Breast epithelium (tissue), 4 donors: ENCODE measurements at regions not wholly inside any gene's neighbourhood (a gene's known extent, or its start where the extent isn't known, plus 50 kb on each side); places are given as distances from the start of the nearest gene placed in this dataset.

Experiments used
- DNase-seq, 2 donors: peaks; one replicate each; pipeline ENCODE4 v3.0.0-alpha.2; 2019; ENCODE audit warnings: low spot score in 2 of 2
- H3K27ac ChIP-seq, 2 donors: fragments of 200-600 bp; sonication (generic) in 1 of 2; one replicate each; pipeline ENCODE4 v1.5.1; 2016 to 2019; ENCODE audit warnings: mild to moderate bottlenecking in 1 of 2
- H3K27me3 ChIP-seq, 2 donors: fragments of 200-600 bp; sonication (generic) in 1 of 2; one replicate each; pipeline versions ENCODE4 v1.5.1 to v1.6.0; 2017 to 2019; ENCODE audit warnings: control low read depth in 1 of 2, mild to moderate bottlenecking in 1 of 2
- H3K36me3 ChIP-seq: fragments of 200-600 bp; one replicate; pipeline ENCODE4 v1.5.1; 2019
- H3K4me1 ChIP-seq, 2 donors: fragments of 200-600 bp; sonication (generic); one replicate each; pipeline ENCODE4 v1.5.1; 2016 to 2019; ENCODE audit warnings: control low read depth in 1 of 2
- H3K4me3 ChIP-seq, 3 donors: fragments of 200-600 bp; sonication (generic); 1 replicate in 2 of 3; 2 replicates in 1 of 3; pipeline ENCODE4 v1.5.1; 2016 to 2019; ENCODE audit warnings: mild to moderate bottlenecking in 3 of 3, moderate library complexity in 2 of 3
- H3K9me3 ChIP-seq, 2 donors: fragments of 200-600 bp; sonication (generic) in 1 of 2; one replicate each; pipeline ENCODE4 v1.5.1; 2016 to 2019; ENCODE audit warnings: control low read depth in 1 of 2
- CTCF ChIP-seq, 3 donors: fragments of 450-650 bp; IDR thresholded peaks; one replicate each; pipeline ENCODE4 v1.5.1; 2016 to 2017; ENCODE audit warnings: antibody characterized with exemption in 3 of 3, mild to moderate bottlenecking in 3 of 3, moderate library complexity in 3 of 3
- POLR2A ChIP-seq: fragments of 450-650 bp; IDR thresholded peaks from one replicate; pipeline ENCODE4 v1.6.1; 2016; ENCODE audit warnings: antibody characterized with exemption, mild to moderate bottlenecking, moderate library complexity
- POLR2AphosphoS5 ChIP-seq, 3 donors: sonication (generic); formaldehyde crosslinking; IDR thresholded peaks; one replicate each; pipeline ENCODE4 v1.6.1; 2017; ENCODE audit warnings: antibody characterized with exemption in 3 of 3
- intact Hi-C: fragments of 100-400 bp; cut with DNase I; formaldehyde crosslinking; loops from one replicate; pipeline ENCODE4 v1.15.1; 2023; ENCODE audit warnings: low total_unique reads

GRCh38 chr13:63345835-63346234, 1930.2 kb upstream of the PCDH20 start:
- H3K9me3 ChIP-seq = no peaks in the 10 kb centered on the region
- H3K4me3 ChIP-seq = no peak overlapping the region
- no peaks in the 10 kb centered on the region for H3K4me1 ChIP-seq
- intact Hi-C loops = no loop called here
- H3K27ac ChIP-seq = no peak overlapping the region
- TF ChIP-seq POLR2AphosphoS5 (IDR thresholded peaks at IDR 0.05) (no peak), CTCF (IDR thresholded peaks at IDR 0.05) (no peak), POLR2A (no peak)
- H3K27me3 ChIP-seq = no peaks in the 10 kb centered on the region
- H3K36me3 ChIP-seq = no peaks in the 10 kb centered on the region
- no peak for DNase-seq

GRCh38 chr13:63344711-63345110, 1929.1 kb upstream of the PCDH20 start:
- Histone ChIP-seq H3K27me3 (no peaks in the 10 kb centered on the region), H3K4me1 (no peaks in the 10 kb centered on the region), H3K27ac (no peak overlapping the region), H3K36me3 (no peaks in the 10 kb centered on the region), H3K9me3 (no peaks in the 10 kb centered on the region), H3K4me3 (no peak overlapping the region)
- DNase-seq = no peak
- intact Hi-C loops = no loop called here
- no peak for TF ChIP-seq POLR2AphosphoS5 (IDR thresholded peaks at IDR 0.05)
- no peak for TF ChIP-seq CTCF (IDR thresholded peaks at IDR 0.05)
- no peak for TF ChIP-seq POLR2A

GRCh38 chr13:63337921-63338320, 1922.3 kb upstream of the PCDH20 start:
- TF ChIP-seq POLR2AphosphoS5 (IDR thresholded peaks at IDR 0.05) (no peak), CTCF (IDR thresholded peaks at IDR 0.05) (no peak), POLR2A (no peak)
- no peak for DNase-seq
- Histone ChIP-seq H3K36me3 (no peaks in the 10 kb centered on the region), H3K9me3 (no peaks in the 10 kb centered on the region), H3K27ac (no peak overlapping the region), H3K27me3 (no peaks in the 10 kb centered on the region), H3K4me1 (no peaks in the 10 kb centered on the region), H3K4me3 (no peak overlapping the region)
- intact Hi-C loops = no loop called here

DNA sequence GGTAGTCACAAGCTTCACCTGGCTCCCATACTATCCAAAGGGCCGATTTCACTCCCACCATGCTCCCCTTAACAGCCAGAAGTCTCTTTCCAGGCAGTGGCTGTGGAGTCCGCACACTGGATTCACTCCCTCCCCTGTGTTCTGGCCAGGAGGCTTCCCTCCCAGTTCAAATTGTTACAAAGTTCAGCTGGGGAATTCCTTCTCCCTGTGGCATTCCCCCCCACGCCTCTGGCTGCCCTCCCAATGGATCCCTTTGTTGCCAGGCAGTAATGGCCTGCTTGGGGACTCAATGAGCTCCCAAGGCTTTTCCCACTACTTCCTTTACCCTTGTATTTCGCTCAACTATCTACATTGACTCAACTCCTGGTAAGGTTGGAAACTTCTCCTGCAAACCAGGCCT, 1921.4 kb upstream of the PCDH20 start:
- intact Hi-C loops = no loop called here
- TF ChIP-seq CTCF (IDR thresholded peaks at IDR 0.05) (no peak), POLR2A (no peak), POLR2AphosphoS5 (IDR thresholded peaks at IDR 0.05) (no peak)
- Histone ChIP-seq H3K4me1 (no peaks in the 10 kb centered on the region), H3K36me3 (no peaks in the 10 kb centered on the region), H3K27me3 (no peaks in the 10 kb centered on the region), H3K4me3 (no peak overlapping the region), H3K27ac (no peak overlapping the region), H3K9me3 (no peaks in the 10 kb centered on the region)
- no peak for DNase-seq

GRCh38 chr13:63336549-63336948, 1920.9 kb upstream of the PCDH20 start:
- no peak overlapping the region for H3K4me3 ChIP-seq
- H3K27ac ChIP-seq = no peak overlapping the region
- H3K9me3 ChIP-seq = no peaks in the 10 kb centered on the region
- TF ChIP-seq POLR2AphosphoS5 (IDR thresholded peaks at IDR 0.05) (no peak), POLR2A (no peak), CTCF (IDR thresholded peaks at IDR 0.05) (no peak)
- no peaks in the 10 kb centered on the region for H3K27me3 ChIP-seq
- H3K4me1 ChIP-seq = no peaks in the 10 kb centered on the region
- intact Hi-C loops = no loop called here
- no peaks in the 10 kb centered on the region for H3K36me3 ChIP-seq
- no peak for DNase-seq
